Erythroblast (primary cell): ENCODE measurements at regions not wholly inside any gene's neighbourhood (a gene's known extent, or its start where the extent isn't known, plus 50 kb on each side); places are given as distances from the start of the nearest gene placed in this dataset.

Experiments
- GATA1 ChIP-seq: IDR thresholded peaks from 2 replicates; pipeline ENCODE4 v1.6.1; 2011; ENCODE audit warnings: low read depth, mild to moderate bottlenecking, control low read depth, low read length, moderate library complexity
- POLR2A ChIP-seq: IDR thresholded peaks from 2 replicates; pipeline ENCODE4 v1.6.1; 2011; ENCODE audit warnings: mild to moderate bottlenecking, low read length

GRCh38 chr7:50226669-50227068 is 77.8 kb upstream of the IKZF1 start:
- TF ChIP-seq POLR2A (no peak), GATA1 (no peak)
